ENCODE measurements at regions not wholly inside any gene's neighbourhood (a gene's known extent, or its start where the extent isn't known, plus 50 kb on each side); places are given as distances from the start of the nearest gene placed in this dataset.

GRCh38 chr14:99069946-99070345, 202.1 kb downstream of the BCL11B start:
- no peaks in the 10 kb centered on the region for H3K9me3 ChIP-seq (ENCODE audit: control insufficient read depth, insufficient read depth, low read length)
- WGBS (ENCODE audit: insufficient coverage, insufficient read length): no CpG with 5 or more reads among the region's 3 CpGs
- H3K27me3 ChIP-seq (ENCODE audit: control insufficient read depth, insufficient read depth, low read length): no peaks in the 10 kb centered on the region
- no peak for DNase-seq (ENCODE audit: low read depth, low spot score)
- no peaks in the 10 kb centered on the region; the same call in 1 of the 2 replicates for H3K4me1 ChIP-seq (ENCODE audit: control insufficient read depth, insufficient read depth, low read length)
- H3K27ac ChIP-seq (ENCODE audit: low read length): no peak overlapping the region
- no peak overlapping the region for H3K4me3 ChIP-seq (ENCODE audit: low read length)
- H3K36me3 ChIP-seq (ENCODE audit: control insufficient read depth, insufficient read depth, low read length): no peaks in the 10 kb centered on the region

- WGBS (ENCODE audit: insufficient coverage, insufficient read length): no CpG with 5 or more reads among the region's 12 CpGs
- Histone ChIP-seq H3K36me3 (ENCODE audit: control insufficient read depth, insufficient read depth, low read length) (no peaks in the 10 kb centered on the region), H3K4me1 (ENCODE audit: control insufficient read depth, insufficient read depth, low read length) (no peaks in the 10 kb centered on the region), H3K4me3 (ENCODE audit: low read length) (no peak overlapping the region), H3K27ac (ENCODE audit: low read length) (no peak overlapping the region), H3K27me3 (ENCODE audit: control insufficient read depth, insufficient read depth, low read length) (no peaks in the 10 kb centered on the region), H3K9me3 (ENCODE audit: control insufficient read depth, insufficient read depth, low read length) (no peaks in the 10 kb centered on the region)
- no peak for DNase-seq (ENCODE audit: low read depth, low spot score)
Measured at GRCh38 chr14:99072433-99072832, 199.6 kb downstream of the BCL11B start.

GRCh38 chr14:99072956-99073355, 199.0 kb downstream of the BCL11B start:
- Histone ChIP-seq H3K4me3 (ENCODE audit: low read length) (no peak overlapping the region), H3K27me3 (ENCODE audit: control insufficient read depth, insufficient read depth, low read length) (no peaks in the 10 kb centered on the region)
- WGBS (ENCODE audit: insufficient coverage, insufficient read length): no CpG with 5 or more reads among the region's 6 CpGs

GRCh38 chr14:99073431-99073830, 198.6 kb downstream of the BCL11B start:
- WGBS (ENCODE audit: insufficient coverage, insufficient read length): no CpG with 5 or more reads among the region's 6 CpGs
- no peak for DNase-seq (ENCODE audit: low read depth, low spot score)
- Histone ChIP-seq H3K27me3 (ENCODE audit: control insufficient read depth, insufficient read depth, low read length) (no peaks in the 10 kb centered on the region), H3K36me3 (ENCODE audit: control insufficient read depth, insufficient read depth, low read length) (no peaks in the 10 kb centered on the region), H3K4me3 (ENCODE audit: low read length) (no peak overlapping the region), H3K4me1 (ENCODE audit: control insufficient read depth, insufficient read depth, low read length) (no peaks in the 10 kb centered on the region), H3K27ac (ENCODE audit: low read length) (no peak overlapping the region), H3K9me3 (ENCODE audit: control insufficient read depth, insufficient read depth, low read length) (no peaks in the 10 kb centered on the region)

More at GRCh38 chr14:99072956-99073355, 199.0 kb downstream of the BCL11B start:
- Histone ChIP-seq H3K4me1 (ENCODE audit: control insufficient read depth, insufficient read depth, low read length) (no peaks in the 10 kb centered on the region), H3K27ac (ENCODE audit: low read length) (no peak overlapping the region), H3K36me3 (ENCODE audit: control insufficient read depth, insufficient read depth, low read length) (no peaks in the 10 kb centered on the region), H3K9me3 (ENCODE audit: control insufficient read depth, insufficient read depth, low read length) (no peaks in the 10 kb centered on the region)
- DNase-seq (ENCODE audit: low read depth, low spot score): no peak

GRCh38 chr14:99075061-99075460, 196.9 kb downstream of the BCL11B start:
- Histone ChIP-seq H3K4me1 (ENCODE audit: control insufficient read depth, insufficient read depth, low read length) (no peaks in the 10 kb centered on the region), H3K9me3 (ENCODE audit: control insufficient read depth, insufficient read depth, low read length) (no peaks in the 10 kb centered on the region), H3K27ac (ENCODE audit: low read length) (no peak overlapping the region), H3K27me3 (ENCODE audit: control insufficient read depth, insufficient read depth, low read length) (no peaks in the 10 kb centered on the region), H3K36me3 (ENCODE audit: control insufficient read depth, insufficient read depth, low read length) (no peaks in the 10 kb centered on the region), H3K4me3 (ENCODE audit: low read length) (no peak overlapping the region)
- no CpG with 5 or more reads among the region's 11 CpGs for WGBS (ENCODE audit: insufficient coverage, insufficient read length)
- DNase-seq (ENCODE audit: low read depth, low spot score): no peak

GRCh38 chr14:99075771-99076375, 196.1 kb downstream of the BCL11B start:
- no peaks in the 10 kb centered on the region for H3K4me1 ChIP-seq (ENCODE audit: control insufficient read depth, insufficient read depth, low read length)
- no CpG with 5 or more reads among the region's 5 CpGs for WGBS (ENCODE audit: insufficient coverage, insufficient read length)
- no peak overlapping the region for H3K4me3 ChIP-seq (ENCODE audit: low read length)
- DNase-seq (ENCODE audit: low read depth, low spot score): no peak
- no peaks in the 10 kb centered on the region for H3K36me3 ChIP-seq (ENCODE audit: control insufficient read depth, insufficient read depth, low read length)
- no peak overlapping the region for H3K27ac ChIP-seq (ENCODE audit: low read length)
- no peaks in the 10 kb centered on the region for H3K9me3 ChIP-seq (ENCODE audit: control insufficient read depth, insufficient read depth, low read length)
- H3K27me3 ChIP-seq (ENCODE audit: control insufficient read depth, insufficient read depth, low read length): no peaks in the 10 kb centered on the region

GRCh38 chr14:99077076-99077843, 194.7 kb downstream of the BCL11B start:
- Histone ChIP-seq H3K27me3 (ENCODE audit: control insufficient read depth, insufficient read depth, low read length) (no peaks in the 10 kb centered on the region), H3K27ac (ENCODE audit: low read length) (no peak overlapping the region), H3K4me3 (ENCODE audit: low read length) (no peak overlapping the region), H3K4me1 (ENCODE audit: control insufficient read depth, insufficient read depth, low read length) (no peaks in the 10 kb centered on the region), H3K9me3 (ENCODE audit: control insufficient read depth, insufficient read depth, low read length) (no peaks in the 10 kb centered on the region), H3K36me3 (ENCODE audit: control insufficient read depth, insufficient read depth, low read length) (no peaks in the 10 kb centered on the region)
- WGBS (ENCODE audit: insufficient coverage, insufficient read length): no CpG with 5 or more reads among the region's 8 CpGs
- DNase-seq (ENCODE audit: low read depth, low spot score): no peak

GRCh38 chr14:99077844-99078236, 194.2 kb downstream of the BCL11B start:
- H3K4me3 ChIP-seq (ENCODE audit: low read length): no peak overlapping the region
- no peaks in the 10 kb centered on the region for H3K4me1 ChIP-seq (ENCODE audit: control insufficient read depth, insufficient read depth, low read length)
- H3K36me3 ChIP-seq (ENCODE audit: control insufficient read depth, insufficient read depth, low read length): no peaks in the 10 kb centered on the region
- H3K27ac ChIP-seq (ENCODE audit: low read length): no peak overlapping the region
- no peaks in the 10 kb centered on the region for H3K9me3 ChIP-seq (ENCODE audit: control insufficient read depth, insufficient read depth, low read length)
- DNase-seq (ENCODE audit: low read depth, low spot score): no peak
- H3K27me3 ChIP-seq (ENCODE audit: control insufficient read depth, insufficient read depth, low read length): no peaks in the 10 kb centered on the region
- no CpG with 5 or more reads among the region's 6 CpGs for WGBS (ENCODE audit: insufficient coverage, insufficient read length)

- Histone ChIP-seq H3K27ac (ENCODE audit: low read length) (no peak overlapping the region), H3K36me3 (ENCODE audit: control insufficient read depth, insufficient read depth, low read length) (no peaks in the 10 kb centered on the region), H3K4me3 (ENCODE audit: low read length) (no peak overlapping the region), H3K4me1 (ENCODE audit: control insufficient read depth, insufficient read depth, low read length) (no peaks in the 10 kb centered on the region), H3K9me3 (ENCODE audit: control insufficient read depth, insufficient read depth, low read length) (no peaks in the 10 kb centered on the region), H3K27me3 (ENCODE audit: control insufficient read depth, insufficient read depth, low read length) (no peaks in the 10 kb centered on the region)
- no peak for DNase-seq (ENCODE audit: low read depth, low spot score)
- WGBS (ENCODE audit: insufficient coverage, insufficient read length): no CpG with 5 or more reads among the region's 7 CpGs
Measured at GRCh38 chr14:99078426-99078825, 193.6 kb downstream of the BCL11B start.

- no peak for DNase-seq (ENCODE audit: low read depth, low spot score)
- Histone ChIP-seq H3K27ac (ENCODE audit: low read length) (no peak overlapping the region), H3K36me3 (ENCODE audit: control insufficient read depth, insufficient read depth, low read length) (no peaks in the 10 kb centered on the region), H3K4me1 (ENCODE audit: control insufficient read depth, insufficient read depth, low read length) (no peaks in the 10 kb centered on the region), H3K9me3 (ENCODE audit: control insufficient read depth, insufficient read depth, low read length) (no peaks in the 10 kb centered on the region), H3K27me3 (ENCODE audit: control insufficient read depth, insufficient read depth, low read length) (no peaks in the 10 kb centered on the region), H3K4me3 (ENCODE audit: low read length) (no peak overlapping the region)
- WGBS (ENCODE audit: insufficient coverage, insufficient read length): no CpG with 5 or more reads among the region's 9 CpGs
Measured at GRCh38 chr14:99079061-99079727, 192.8 kb downstream of the BCL11B start.
